ENCODE measurements at regions not wholly inside any gene's neighbourhood (a gene's known extent, or its start where the extent isn't known, plus 50 kb on each side); places are given as distances from the start of the nearest gene placed in this dataset.

- Mint-ChIP-seq H3K36me3 (ENCODE audit: insufficient read depth) (no peaks in the 10 kb centered on the region), H3K4me1 (ENCODE audit: low read depth) (no peaks in the 10 kb centered on the region), H3K27me3 (no peaks in the 10 kb centered on the region)
Observed at GRCh38 chr11:19502691-19503253, 209.9 kb upstream of the NAV2 start.

GRCh38 chr11:19501631-19502030, 211.0 kb upstream of the NAV2 start:
- TF ChIP-seq CTCF (IDR thresholded peaks at IDR 0.05; ENCODE audit: unreplicated experiment) = no peak
- no peak for DNase-seq (ENCODE audit: low spot score, unreplicated experiment)
- Mint-ChIP-seq H3K36me3 (ENCODE audit: insufficient read depth) (no peaks in the 10 kb centered on the region), H3K9me3 (ENCODE audit: low read depth) (no peaks in the 10 kb centered on the region), H3K4me3 (ENCODE audit: low read depth) (no peak overlapping the region), H3K4me1 (ENCODE audit: low read depth) (no peaks in the 10 kb centered on the region), H3K27me3 (no peaks in the 10 kb centered on the region), H3K27ac (no peak overlapping the region)

More at GRCh38 chr11:19502691-19503253, 209.9 kb upstream of the NAV2 start:
- Mint-ChIP-seq H3K4me3 (ENCODE audit: low read depth) (no peak overlapping the region), H3K27ac (no peak overlapping the region), H3K9me3 (ENCODE audit: low read depth) (no peaks in the 10 kb centered on the region)
- TF ChIP-seq CTCF (IDR thresholded peaks at IDR 0.05; ENCODE audit: unreplicated experiment) = no peak
- no peak for DNase-seq (ENCODE audit: low spot score, unreplicated experiment)

GRCh38 chr11:19499999-19500398, 212.6 kb upstream of the NAV2 start:
- Mint-ChIP-seq H3K27ac (no peak overlapping the region), H3K36me3 (ENCODE audit: insufficient read depth) (no peaks in the 10 kb centered on the region), H3K9me3 (ENCODE audit: low read depth) (no peaks in the 10 kb centered on the region), H3K4me3 (ENCODE audit: low read depth) (no peak overlapping the region), H3K4me1 (ENCODE audit: low read depth) (peaks cover 3% of the 10 kb centered on the region), H3K27me3 (no peaks in the 10 kb centered on the region)
- TF ChIP-seq CTCF (IDR thresholded peaks at IDR 0.05; ENCODE audit: unreplicated experiment) = no peak
- DNase-seq (ENCODE audit: low spot score, unreplicated experiment) = no peak

GRCh38 chr11:19499026-19499669, 213.5 kb upstream of the NAV2 start:
- H3K4me1 Mint-ChIP-seq (ENCODE audit: low read depth) = peaks cover 6% of the 10 kb centered on the region
- no peaks in the 10 kb centered on the region for H3K9me3 Mint-ChIP-seq (ENCODE audit: low read depth)
- no peaks in the 10 kb centered on the region for H3K36me3 Mint-ChIP-seq (ENCODE audit: insufficient read depth)
- no peak for TF ChIP-seq CTCF (IDR thresholded peaks at IDR 0.05; ENCODE audit: unreplicated experiment)
- DNase-seq (ENCODE audit: low spot score, unreplicated experiment) = no peak
- H3K4me3 Mint-ChIP-seq (ENCODE audit: low read depth) = no peak overlapping the region
- no peak overlapping the region for H3K27ac Mint-ChIP-seq
- H3K27me3 Mint-ChIP-seq = no peaks in the 10 kb centered on the region

- Mint-ChIP-seq H3K9me3 (ENCODE audit: low read depth) (no peaks in the 10 kb centered on the region), H3K36me3 (ENCODE audit: insufficient read depth) (no peaks in the 10 kb centered on the region), H3K27me3 (peaks cover 6% of the 10 kb centered on the region), H3K27ac (no peak overlapping the region), H3K4me3 (ENCODE audit: low read depth) (no peak overlapping the region), H3K4me1 (ENCODE audit: low read depth) (peaks cover 6% of the 10 kb centered on the region)
- TF ChIP-seq CTCF (IDR thresholded peaks at IDR 0.05; ENCODE audit: unreplicated experiment) = no peak
- DNase-seq (ENCODE audit: low spot score, unreplicated experiment) = no peak
Observed at GRCh38 chr11:19493446-19494213, 219.0 kb upstream of the NAV2 start.

Data from progenitor cell of endocrine pancreas (in vitro differentiated cells).